Smooth muscle cell (in vitro differentiated cells): ENCODE measurements at regions not wholly inside any gene's neighbourhood (a gene's known extent, or its start where the extent isn't known, plus 50 kb on each side); places are given as distances from the start of the nearest gene placed in this dataset.
A peak's percentile ranks its signal among the peaks of the same experiment; 100 is the strongest.

ENCODE experiments used
- DNase-seq: peaks from one replicate; lab custom pipeline; 2025; ENCODE audit not compliant: unreplicated experiment; lab: John Stamatoyannopoulos, UW
- H2AFZ ChIP-seq: fragments of 200-600 bp; sonication (generic); 2 replicates; pipeline ENCODE4 v1.6.0; 2016; ENCODE audit warnings: antibody characterized with exemption, low read depth, mild to moderate bottlenecking
- H3F3A ChIP-seq: fragments of 200-600 bp; sonication (generic); 2 replicates; pipeline ENCODE4 v1.6.0; 2017; ENCODE audit warnings: antibody characterized with exemption, low read depth
- H3K27ac ChIP-seq: fragments of 200-600 bp; sonication (generic); 2 replicates; pipeline ENCODE4 v1.5.1; 2016; ENCODE audit warnings: low read depth, mild to moderate bottlenecking
- H3K27me3 ChIP-seq: fragments of 200-600 bp; sonication (generic); 2 replicates; pipeline ENCODE4 v1.6.1; 2016; ENCODE audit warnings: low read depth, mild to moderate bottlenecking
- H3K36me3 ChIP-seq: fragments of 200-600 bp; sonication (generic); 2 replicates; pipeline ENCODE4 v1.5.1; 2016; ENCODE audit warnings: low read depth
- H3K4me1 ChIP-seq: fragments of 200-600 bp; sonication (generic); 2 replicates; pipeline ENCODE4 v1.5.1; 2016; ENCODE audit warnings: low read depth
- H3K4me2 ChIP-seq: fragments of 200-600 bp; sonication (generic); 2 replicates; pipeline ENCODE4 v1.6.0; 2016; ENCODE audit warnings: mild to moderate bottlenecking
- H3K4me3 ChIP-seq: fragments of 200-600 bp; sonication (generic); 2 replicates; pipeline ENCODE4 v1.5.1; 2016; ENCODE audit warnings: mild to moderate bottlenecking
- H3K79me2 ChIP-seq: fragments of 200-600 bp; sonication (generic); 2 replicates; pipeline ENCODE4 v1.6.0; 2016; ENCODE audit warnings: low read depth, mild to moderate bottlenecking
- H3K9ac ChIP-seq: fragments of 200-600 bp; sonication (generic); 2 replicates; pipeline ENCODE4 v1.6.0; 2016; ENCODE audit warnings: low read depth
- H3K9me3 ChIP-seq: fragments of 200-600 bp; sonication (generic); replicated peaks from 2 replicates; pipeline ENCODE4 v1.5.1; 2016; ENCODE audit warnings: low read depth
- H4K20me1 ChIP-seq: fragments of 200-600 bp; sonication (generic); 2 replicates; pipeline ENCODE4 v1.6.0; 2016; ENCODE audit warnings: low read depth
- CTCF ChIP-seq: fragments of 200-600 bp; sonication (generic); IDR thresholded peaks from 2 replicates; pipeline ENCODE4 v1.5.1; 2017; ENCODE audit warnings: borderline replicate concordance, mild to moderate bottlenecking, antibody characterized with exemption; ENCODE audit not compliant: insufficient read depth, poor library complexity, severe bottlenecking
- WGBS: methylation state at CpG from one replicate; pipeline ENCODE4 v1.1.7; 2016; ENCODE audit warnings: low lambda C conversion rate; 5-methylcytosine and 5-hydroxymethylcytosine counted together

DNA sequence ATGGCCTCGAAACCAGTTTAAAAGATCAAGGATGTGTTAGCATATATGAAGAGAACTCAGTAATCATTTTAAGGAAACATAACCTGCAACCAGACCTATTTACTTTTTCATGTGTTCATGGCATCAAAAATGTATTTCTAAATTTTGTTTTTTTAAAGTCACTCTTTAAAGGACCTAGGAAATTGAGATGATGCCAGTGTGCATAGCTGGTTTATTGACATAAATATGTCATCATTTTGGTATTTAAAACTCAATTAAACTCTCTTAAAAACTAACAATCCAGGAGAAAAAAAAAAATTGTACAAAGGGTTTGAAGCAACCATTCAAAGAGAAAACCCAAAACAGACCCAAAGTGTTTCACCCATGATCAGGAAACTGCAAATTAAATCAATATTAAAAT is 198.9 kb upstream of the RND3 start:
- Histone ChIP-seq H4K20me1 (no peaks in the 10 kb centered on the region), H3K36me3 (no peaks in the 10 kb centered on the region), H3K27me3 (no peaks in the 10 kb centered on the region), H2AFZ (no peak overlapping the region), H3K4me2 (no peak overlapping the region), H3K9ac (no peak overlapping the region), H3K79me2 (no peaks in the 10 kb centered on the region), H3K9me3 (no peaks in the 10 kb centered on the region), H3K4me1 (no peaks in the 10 kb centered on the region), H3K27ac (no peak overlapping the region), H3F3A (no peaks in the 10 kb centered on the region), H3K4me3 (no peak overlapping the region)
- 92% methylated on average over 1 of the region's 1 CpG for WGBS
- DNase-seq, result no peak
- TF ChIP-seq CTCF, result no peak

GRCh38 chr2:150681120-150681804 is 193.8 kb upstream of the RND3 start:
- no peaks in the 10 kb centered on the region for H3K36me3 ChIP-seq
- no peaks in the 10 kb centered on the region for H4K20me1 ChIP-seq
- no peak for TF ChIP-seq CTCF
- no peak overlapping the region for H3K4me3 ChIP-seq
- peak overlapping the region; percentile 23 for H3K27ac ChIP-seq
- no peak for DNase-seq
- H3F3A ChIP-seq, result no peaks in the 10 kb centered on the region
- no peaks in the 10 kb centered on the region for H3K79me2 ChIP-seq
- H3K4me1 ChIP-seq, result no peaks in the 10 kb centered on the region
- no peaks in the 10 kb centered on the region for H3K9me3 ChIP-seq
- H3K9ac ChIP-seq, result no peak overlapping the region
- 71% methylated on average over 2 of the region's 2 CpGs for WGBS
- no peaks in the 10 kb centered on the region for H3K27me3 ChIP-seq
- H3K4me2 ChIP-seq, result no peak overlapping the region
- no peak overlapping the region for H2AFZ ChIP-seq

DNA sequence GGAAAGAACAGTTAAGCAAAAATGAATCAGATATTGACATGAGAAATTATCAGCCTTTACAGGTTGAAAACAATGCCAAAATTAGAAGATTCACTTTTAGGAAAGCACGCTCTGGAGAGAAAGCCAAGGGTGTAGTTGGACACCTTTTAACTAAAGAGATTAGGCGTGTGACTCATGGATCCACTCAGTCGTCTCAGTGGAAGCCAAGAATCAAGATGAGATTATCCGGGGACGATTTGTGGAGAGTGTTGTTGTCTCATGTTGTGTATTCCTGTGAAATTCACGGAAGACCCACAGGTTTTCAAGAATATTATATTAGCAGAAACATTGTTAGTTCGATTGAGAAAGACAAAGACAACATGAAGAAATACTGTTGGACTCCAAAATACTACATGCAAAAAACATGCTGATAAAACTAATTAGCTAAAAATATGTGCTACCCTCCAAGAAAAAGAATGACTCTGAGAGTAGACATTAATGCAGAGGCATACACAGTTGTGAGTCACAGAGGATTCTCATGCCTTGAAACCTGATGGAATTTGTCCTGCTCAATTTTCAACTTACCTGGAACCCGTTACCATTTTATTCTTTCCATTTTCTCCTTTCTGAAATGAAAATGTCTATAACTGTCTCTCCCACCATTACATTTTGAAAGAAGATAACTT is 192.1 kb upstream of the RND3 start:
- no peaks in the 10 kb centered on the region for H4K20me1 ChIP-seq
- no peak overlapping the region for H3K4me2 ChIP-seq
- H2AFZ ChIP-seq, result no peak overlapping the region
- TF ChIP-seq CTCF, result no peak
- H3K27me3 ChIP-seq, result no peaks in the 10 kb centered on the region
- no peaks in the 10 kb centered on the region for H3K79me2 ChIP-seq
- peak overlapping the region; percentile 8 for H3K27ac ChIP-seq
- H3F3A ChIP-seq, result no peaks in the 10 kb centered on the region
- no peak for DNase-seq
- H3K36me3 ChIP-seq, result no peaks in the 10 kb centered on the region
- no peak overlapping the region for H3K9ac ChIP-seq
- no peaks in the 10 kb centered on the region for H3K9me3 ChIP-seq
- no peaks in the 10 kb centered on the region for H3K4me1 ChIP-seq
- H3K4me3 ChIP-seq, result no peak overlapping the region
- WGBS, result 59% methylated on average over 8 of the region's 8 CpGs

GRCh38 chr2:150677551-150677950 is 190.1 kb upstream of the RND3 start:
- Histone ChIP-seq H3K27ac (no peak overlapping the region), H3K36me3 (no peaks in the 10 kb centered on the region), H3K79me2 (no peaks in the 10 kb centered on the region), H2AFZ (no peak overlapping the region), H3K9me3 (no peaks in the 10 kb centered on the region), H3F3A (no peaks in the 10 kb centered on the region), H3K4me2 (no peak overlapping the region), H4K20me1 (no peaks in the 10 kb centered on the region), H3K27me3 (no peaks in the 10 kb centered on the region), H3K4me1 (no peaks in the 10 kb centered on the region), H3K4me3 (no peak overlapping the region), H3K9ac (no peak overlapping the region)
- 86% methylated on average over 4 of the region's 4 CpGs for WGBS
- no peak for DNase-seq
- no peak for TF ChIP-seq CTCF
